DMS 273 (cell line): ENCODE measurements at regions not wholly inside any gene's neighbourhood (a gene's known extent, or its start where the extent isn't known, plus 50 kb on each side); places are given as distances from the start of the nearest gene placed in this dataset.

Experiments
- DNase-seq: peaks from one replicate; lab custom pipeline; 2025; ENCODE audit not compliant: unreplicated experiment; lab: John Stamatoyannopoulos, UW

GRCh38 chr7:15782656-15783055, 96.2 kb upstream of the MEOX2 start:
- DNase-seq: no peak

GRCh38 chr7:15781944-15782343, 95.5 kb upstream of the MEOX2 start:
- no peak for DNase-seq

- DNase-seq: no peak
Measured at GRCh38 chr7:15780271-15780670, 93.8 kb upstream of the MEOX2 start.

- no peak for DNase-seq
Measured at GRCh38 chr7:15778191-15778590, 91.7 kb upstream of the MEOX2 start.

GRCh38 chr7:15765753-15766152, 79.3 kb upstream of the MEOX2 start:
- no peak for DNase-seq

GRCh38 chr7:15764851-15765382, 78.4 kb upstream of the MEOX2 start:
- DNase-seq: no peak

- no peak for DNase-seq
Measured at GRCh38 chr7:15764010-15764409, 77.5 kb upstream of the MEOX2 start.

- DNase-seq: no peak
Measured at GRCh38 chr7:15757041-15758000, 70.8 kb upstream of the MEOX2 start.

GRCh38 chr7:15755061-15755460, 68.6 kb upstream of the MEOX2 start:
- no peak for DNase-seq

- DNase-seq: no peak
Measured at GRCh38 chr7:15753887-15754579, 67.5 kb upstream of the MEOX2 start.

GRCh38 chr7:15752377-15752776, 65.9 kb upstream of the MEOX2 start:
- DNase-seq: no peak

- DNase-seq: no peak
Measured at GRCh38 chr7:15751191-15751701, 64.8 kb upstream of the MEOX2 start.

- DNase-seq: no peak
Measured at GRCh38 chr7:15750727-15751126, 64.2 kb upstream of the MEOX2 start.

- DNase-seq: no peak
Measured at GRCh38 chr7:15749631-15750030, 63.1 kb upstream of the MEOX2 start.

- no peak for DNase-seq
Measured at GRCh38 chr7:15747712-15748111, 61.2 kb upstream of the MEOX2 start.

GRCh38 chr7:15747301-15747700, 60.8 kb upstream of the MEOX2 start:
- DNase-seq: no peak

GRCh38 chr7:15743926-15744480, 57.5 kb upstream of the MEOX2 start:
- DNase-seq: no peak

- no peak for DNase-seq
Measured at GRCh38 chr7:15737601-15738000, 51.1 kb upstream of the MEOX2 start.
